OCI-LY1 (cell line): ENCODE measurements at regions not wholly inside any gene's neighbourhood (a gene's known extent, or its start where the extent isn't known, plus 50 kb on each side); places are given as distances from the start of the nearest gene placed in this dataset.

Experiments
- H2AFZ ChIP-seq: fragments of 200-600 bp; sonication (generic), shearing (Covaris generic); 2 replicates; pipeline ENCODE4 v1.6.0; 2014; ENCODE audit warnings: antibody characterized with exemption, mild to moderate bottlenecking, low read length
- H3F3A ChIP-seq: fragments of 200-600 bp; sonication (generic), shearing (Covaris generic); 2 replicates; pipeline ENCODE4 v1.6.0; 2014; ENCODE audit warnings: mild to moderate bottlenecking, antibody characterized with exemption, low read length, moderate library complexity; ENCODE audit not compliant: insufficient read depth
- H3K27ac ChIP-seq: fragments of 200-600 bp; sonication (generic); 2 replicates; pipeline ENCODE4 v1.5.1; 2014; ENCODE audit warnings: low read length, mixed run types, mild to moderate bottlenecking, low read depth; ENCODE audit not compliant: poor library complexity, severe bottlenecking
- H3K27me3 ChIP-seq: fragments of 200-600 bp; sonication (generic); 2 replicates; pipeline ENCODE4 v1.6.0; 2014; ENCODE audit warnings: antibody characterized with exemption, mild to moderate bottlenecking, low read length, moderate library complexity; ENCODE audit not compliant: insufficient read depth
- H3K36me3 ChIP-seq: fragments of 200-600 bp; sonication (generic); 2 replicates; pipeline ENCODE4 v1.6.1; 2014; ENCODE audit warnings: mild to moderate bottlenecking, antibody characterized with exemption, low read length, moderate library complexity, mixed read lengths; ENCODE audit not compliant: insufficient read depth
- H3K4me1 ChIP-seq: fragments of 200-600 bp; sonication (generic); 2 replicates; pipeline ENCODE4 v1.5.1; 2014; ENCODE audit warnings: mild to moderate bottlenecking, low read length, moderate library complexity; ENCODE audit not compliant: insufficient read depth, severe bottlenecking
- H3K4me2 ChIP-seq: fragments of 200-600 bp; sonication (generic), shearing (Covaris generic); 2 replicates; pipeline ENCODE4 v1.6.1; 2014; ENCODE audit warnings: low read length
- H3K4me3 ChIP-seq: fragments of 200-600 bp; sonication (generic); 2 replicates; pipeline ENCODE4 v1.5.1; 2014; ENCODE audit warnings: low read length, low read depth, mild to moderate bottlenecking, mixed read lengths; ENCODE audit not compliant: poor library complexity, severe bottlenecking
- H3K79me2 ChIP-seq: fragments of 200-600 bp; shearing (Covaris generic); 2 replicates; pipeline ENCODE4 v1.6.1; 2016; ENCODE audit warnings: mixed run types, low read length, mixed read lengths; ENCODE audit not compliant: insufficient read depth
- H3K9ac ChIP-seq: fragments of 200-600 bp; sonication (generic), shearing (Covaris generic); 2 replicates; pipeline ENCODE4 v1.6.1; 2014; ENCODE audit warnings: mild to moderate bottlenecking, low read length, mixed read lengths
- H3K9me2 ChIP-seq: fragments of 200-600 bp; sonication (generic), shearing (Covaris generic); 2 replicates; pipeline ENCODE4 v1.6.1; 2014; ENCODE audit warnings: low read depth, mild to moderate bottlenecking, low read length, mixed read lengths
- H3K9me3 ChIP-seq: fragments of 200-600 bp; shearing (Covaris generic); 2 replicates; pipeline ENCODE4 v1.6.1; 2014; ENCODE audit warnings: low read length, mixed read lengths
- H4K20me1 ChIP-seq: fragments of 200-600 bp; sonication (generic), shearing (Covaris generic); 2 replicates; pipeline ENCODE4 v1.6.0; 2016; ENCODE audit warnings: mild to moderate bottlenecking, low read length; ENCODE audit not compliant: insufficient read depth
- EZH2 ChIP-seq: fragments of 200-600 bp; sonication (generic), shearing (Covaris generic); IDR thresholded peaks from 2 replicates; pipeline ENCODE4 v1.8.0; 2017; ENCODE audit warnings: borderline replicate concordance, mixed run types, mild to moderate bottlenecking, antibody characterized with exemption, low read length, moderate library complexity, mixed read lengths
- TF ChIP-seq, protein P1 (sequence below): fragments of 200-600 bp; sonication (generic), shearing (Covaris generic); IDR thresholded peaks from 2 replicates; pipeline ENCODE4 v1.5.1; 2017; ENCODE audit warnings: mild to moderate bottlenecking, antibody characterized with exemption, low read length, moderate library complexity, mixed read lengths

DNA sequence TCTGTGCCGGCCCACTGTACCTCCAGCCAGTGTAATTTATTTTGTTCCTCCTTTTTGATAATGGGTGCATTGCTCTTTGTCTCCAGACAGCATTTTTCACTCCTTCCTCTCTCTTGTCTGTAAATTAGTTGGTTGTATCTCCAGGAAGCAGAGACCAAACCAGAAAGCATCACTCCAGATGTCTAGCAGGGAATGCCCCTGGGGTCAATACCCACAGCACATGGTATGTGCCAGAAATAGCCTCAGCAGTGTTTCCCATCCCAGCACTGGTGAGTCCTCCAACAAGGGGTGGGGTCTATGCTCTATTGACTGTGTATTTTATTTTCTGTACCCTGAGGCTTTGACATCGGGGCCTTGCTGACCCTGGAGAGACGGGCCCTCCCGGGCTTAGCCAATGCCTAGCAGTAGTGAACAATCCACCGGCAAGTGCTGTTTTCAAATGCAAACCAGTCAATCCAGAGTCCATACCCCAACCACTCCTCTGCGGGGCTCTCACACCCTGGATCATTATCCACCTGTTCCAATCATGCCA is 50.2 kb upstream of the FZD10 start:
- 0 out of 2 replicates have a peak, but pooled peaks cover 5% of the 10 kb centered on the region for H3K27me3 ChIP-seq
- no peak for TF ChIP-seq EZH2
- TF ChIP-seq, protein P1, sequence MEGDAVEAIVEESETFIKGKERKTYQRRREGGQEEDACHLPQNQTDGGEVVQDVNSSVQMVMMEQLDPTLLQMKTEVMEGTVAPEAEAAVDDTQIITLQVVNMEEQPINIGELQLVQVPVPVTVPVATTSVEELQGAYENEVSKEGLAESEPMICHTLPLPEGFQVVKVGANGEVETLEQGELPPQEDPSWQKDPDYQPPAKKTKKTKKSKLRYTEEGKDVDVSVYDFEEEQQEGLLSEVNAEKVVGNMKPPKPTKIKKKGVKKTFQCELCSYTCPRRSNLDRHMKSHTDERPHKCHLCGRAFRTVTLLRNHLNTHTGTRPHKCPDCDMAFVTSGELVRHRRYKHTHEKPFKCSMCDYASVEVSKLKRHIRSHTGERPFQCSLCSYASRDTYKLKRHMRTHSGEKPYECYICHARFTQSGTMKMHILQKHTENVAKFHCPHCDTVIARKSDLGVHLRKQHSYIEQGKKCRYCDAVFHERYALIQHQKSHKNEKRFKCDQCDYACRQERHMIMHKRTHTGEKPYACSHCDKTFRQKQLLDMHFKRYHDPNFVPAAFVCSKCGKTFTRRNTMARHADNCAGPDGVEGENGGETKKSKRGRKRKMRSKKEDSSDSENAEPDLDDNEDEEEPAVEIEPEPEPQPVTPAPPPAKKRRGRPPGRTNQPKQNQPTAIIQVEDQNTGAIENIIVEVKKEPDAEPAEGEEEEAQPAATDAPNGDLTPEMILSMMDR: no peak
- H3K79me2 ChIP-seq: no peaks in the 10 kb centered on the region
- no peak overlapping the region for H3K4me2 ChIP-seq
- H3K9me3 ChIP-seq: no peaks in the 10 kb centered on the region
- no peak overlapping the region for H3K27ac ChIP-seq
- H3K36me3 ChIP-seq: no peaks in the 10 kb centered on the region
- H3K4me3 ChIP-seq: no peak overlapping the region
- H4K20me1 ChIP-seq: no peaks in the 10 kb centered on the region
- H3K9me2 ChIP-seq: no peaks in the 10 kb centered on the region
- no peaks in the 10 kb centered on the region for H3F3A ChIP-seq
- H3K9ac ChIP-seq: no peak overlapping the region
- H3K4me1 ChIP-seq: no peaks in the 10 kb centered on the region
- H2AFZ ChIP-seq: no peak overlapping the region
